Stimulated activated naive CD8-positive, alpha-beta T cell treated with anti-CD3 and anti-CD28 coated beads, Interleukin-15, Interleukin-2, amounts not matched to agents 100 ng/mL and 50 ng/mL, for 24 hours (primary cell): ENCODE measurements at regions not wholly inside any gene's neighbourhood (a gene's known extent, or its start where the extent isn't known, plus 50 kb on each side); places are given as distances from the start of the nearest gene placed in this dataset.
"Not testable (repeated sequence)": the region's sequence is repeated elsewhere in the genome, so short reads cannot be mapped to it uniquely, and the experiment has no call there.

ENCODE experiments used
- H3K27ac Mint-ChIP-seq: one replicate; pipeline ENCODE4 v1.8.0; 2021; ENCODE audit warnings: mild to moderate bottlenecking, mixed read lengths
- H3K27me3 Mint-ChIP-seq: one replicate; pipeline ENCODE4 v1.8.0; 2021; ENCODE audit warnings: mixed read lengths
- H3K36me3 Mint-ChIP-seq: one replicate; pipeline ENCODE4 v1.8.0; 2021; ENCODE audit warnings: low read depth, mixed read lengths
- H3K4me1 Mint-ChIP-seq: one replicate; pipeline ENCODE4 v1.8.0; 2021; ENCODE audit warnings: low read depth, mixed read lengths
- H3K4me3 Mint-ChIP-seq: one replicate; pipeline ENCODE4 v1.8.0; 2021; ENCODE audit warnings: mild to moderate bottlenecking, mixed read lengths
- H3K9me3 Mint-ChIP-seq: one replicate; pipeline ENCODE4 v1.8.0; 2021; ENCODE audit warnings: mixed read lengths

DNA sequence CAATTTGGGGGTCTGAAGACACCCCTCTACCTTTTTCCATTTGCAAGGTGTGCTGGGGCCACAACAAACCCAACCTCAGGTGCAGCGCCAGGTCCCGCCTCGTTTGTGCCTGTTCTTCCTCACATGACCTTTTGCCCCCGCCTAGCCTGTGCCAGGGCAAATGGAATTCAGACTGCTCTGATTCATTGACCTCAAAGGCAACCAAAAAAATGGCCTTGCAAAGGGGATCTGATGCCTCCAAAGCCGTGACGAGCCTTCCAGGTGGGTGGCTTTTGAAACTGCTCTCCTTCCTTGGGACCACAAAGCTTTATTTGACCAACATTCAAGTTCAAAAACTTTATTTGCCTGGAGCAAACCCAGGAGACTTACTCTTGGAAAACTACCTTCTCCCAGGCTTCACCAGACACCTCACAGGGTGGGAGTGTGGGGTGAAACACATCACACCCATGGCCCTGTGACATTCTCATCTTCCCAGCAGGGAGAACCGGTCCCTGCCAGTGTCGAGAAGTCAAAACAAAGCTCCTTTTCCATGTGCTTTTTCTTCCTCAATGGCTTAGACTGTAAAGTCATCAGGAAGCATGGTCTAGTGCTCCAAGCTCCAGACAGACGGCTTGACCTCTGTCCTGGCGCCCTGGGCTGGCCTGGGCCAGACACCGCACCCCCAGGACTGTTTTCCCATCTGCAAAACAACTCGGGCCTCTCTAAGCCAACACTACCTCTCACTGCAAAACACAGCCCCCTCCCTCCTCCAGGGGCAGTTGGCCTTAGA, 103.9 kb upstream of the HES1 start:
- peaks cover 3% of the 10 kb centered on the region for H3K27me3 Mint-ChIP-seq
- H3K27ac Mint-ChIP-seq = no peak overlapping the region
- no peaks in the 10 kb centered on the region for H3K9me3 Mint-ChIP-seq
- peaks cover 4% of the 10 kb centered on the region for H3K4me1 Mint-ChIP-seq
- no peak overlapping the region for H3K4me3 Mint-ChIP-seq
- no peaks in the 10 kb centered on the region for H3K36me3 Mint-ChIP-seq

DNA sequence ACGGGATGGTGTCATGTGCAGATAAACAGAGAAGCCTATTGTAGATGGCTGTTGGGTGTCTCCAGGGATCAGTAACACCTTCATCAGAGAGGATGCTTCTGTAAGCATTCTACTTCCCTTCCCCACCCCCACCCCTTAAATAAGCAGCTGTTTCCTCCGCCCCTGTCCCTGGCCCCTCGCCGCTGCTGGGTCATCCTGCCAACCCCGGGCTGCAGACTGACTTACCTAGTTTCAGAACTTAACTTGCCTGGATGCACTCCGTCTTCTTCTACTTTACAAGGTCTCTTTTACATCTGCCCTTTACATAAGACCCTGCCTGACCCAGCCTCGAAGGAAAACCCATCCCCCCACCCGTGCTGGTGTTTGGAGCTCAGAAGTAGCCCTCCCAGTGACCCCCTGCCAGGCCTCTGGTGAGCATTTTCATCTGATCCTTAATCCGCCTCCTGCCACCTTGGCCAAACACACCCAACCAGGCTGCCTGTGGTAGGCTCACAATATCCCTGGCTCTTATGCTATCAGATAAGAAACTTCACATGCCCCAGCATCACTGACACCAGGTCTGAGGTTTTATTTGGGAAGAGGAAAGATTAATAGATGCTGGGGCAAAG, 103.0 kb upstream of the HES1 start:
- H3K4me3 Mint-ChIP-seq = no peak overlapping the region

DNA sequence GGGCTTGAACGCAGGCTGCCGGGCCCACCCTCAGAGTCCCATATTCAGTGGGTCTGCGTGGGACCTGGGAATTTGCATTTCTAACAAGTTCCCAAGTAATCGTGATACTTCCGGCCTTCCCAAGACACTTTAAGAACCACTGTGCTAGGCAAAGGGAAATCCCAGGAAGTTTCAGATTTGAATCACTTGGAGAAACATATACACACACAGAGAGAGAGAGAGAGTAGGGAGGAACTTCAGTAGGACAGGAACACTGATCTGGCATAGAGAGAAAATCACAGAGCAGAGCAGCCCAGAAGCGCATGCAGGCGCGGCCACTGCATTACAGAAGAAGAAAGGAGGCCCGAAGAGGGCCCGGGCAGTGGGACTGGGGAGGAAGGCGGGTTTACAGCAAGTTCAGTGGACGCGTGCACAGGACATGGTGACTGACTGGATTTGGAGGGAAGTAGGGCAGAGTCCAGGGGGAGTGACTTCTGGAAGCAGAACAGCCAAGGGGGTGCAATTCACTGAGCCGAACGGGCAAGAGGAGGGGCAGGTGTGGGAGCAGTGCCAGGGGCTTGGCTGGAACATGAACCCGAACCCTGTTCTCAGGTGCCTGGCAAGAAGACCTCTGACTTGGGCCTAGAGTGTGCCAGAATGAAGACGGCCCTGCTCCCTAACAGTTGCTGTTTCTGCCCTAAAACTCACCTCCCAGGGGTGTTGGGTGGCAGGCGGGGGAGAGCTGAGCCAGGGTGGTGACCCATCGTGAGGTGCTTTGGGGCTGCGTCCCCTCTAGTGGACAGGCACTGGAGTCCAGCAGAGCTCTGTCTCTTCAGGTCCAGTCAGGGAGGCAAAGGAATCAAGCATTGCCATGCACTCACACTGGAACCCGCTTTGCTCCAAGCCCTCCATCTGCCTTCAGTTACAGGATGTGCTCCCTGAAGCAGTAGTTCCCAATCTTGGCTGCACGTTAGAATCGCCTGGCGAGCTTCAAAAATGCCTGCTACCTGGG, 101.3 kb upstream of the HES1 start:
- H3K4me1 Mint-ChIP-seq = peaks cover 4% of the 10 kb centered on the region
- H3K4me3 Mint-ChIP-seq = no peak overlapping the region
- no peaks in the 10 kb centered on the region for H3K27me3 Mint-ChIP-seq
- H3K36me3 Mint-ChIP-seq = no peaks in the 10 kb centered on the region
- no peak overlapping the region for H3K27ac Mint-ChIP-seq
- no peaks in the 10 kb centered on the region for H3K9me3 Mint-ChIP-seq

More for the DNA sequence above, 103.0 kb upstream of the HES1 start:
- no peaks in the 10 kb centered on the region for H3K27me3 Mint-ChIP-seq
- H3K9me3 Mint-ChIP-seq = no peaks in the 10 kb centered on the region
- H3K4me1 Mint-ChIP-seq = peaks cover 4% of the 10 kb centered on the region
- no peaks in the 10 kb centered on the region for H3K36me3 Mint-ChIP-seq
- no peak overlapping the region for H3K27ac Mint-ChIP-seq

DNA sequence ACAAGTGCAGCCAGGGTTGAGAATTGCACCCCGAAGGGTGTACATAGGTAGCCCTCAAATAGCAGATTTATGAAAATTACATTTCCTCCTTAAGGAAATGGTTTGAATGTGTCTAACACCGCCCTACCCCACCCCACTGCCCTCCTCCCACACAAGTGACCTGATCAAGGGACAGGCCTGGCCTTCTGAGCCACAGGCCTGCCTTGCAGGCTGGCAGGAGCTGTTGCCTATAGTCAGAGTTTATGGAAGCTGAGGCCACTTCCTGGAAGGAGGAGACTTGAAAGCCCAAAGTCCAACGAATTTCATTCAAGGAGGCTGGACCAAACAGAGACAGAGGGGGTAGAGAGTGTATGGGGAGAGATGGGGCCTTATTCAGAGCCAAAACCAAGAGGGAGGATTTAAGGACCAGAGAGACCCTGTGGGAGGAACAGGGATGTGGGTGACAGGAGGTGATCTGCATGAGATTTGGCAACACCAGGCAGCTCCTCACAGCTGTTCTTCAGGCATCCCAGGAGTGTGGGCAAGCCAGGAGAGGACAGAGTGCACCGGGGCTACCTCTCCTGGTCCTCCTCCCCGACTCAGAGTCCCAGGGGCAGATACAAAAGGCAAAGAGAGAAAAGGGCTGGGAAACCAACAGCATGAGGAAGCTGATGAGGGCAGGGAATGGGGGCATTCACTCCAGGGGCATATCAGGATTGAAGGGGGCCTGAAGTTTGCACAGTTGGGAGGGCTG, 100.4 kb upstream of the HES1 start:
- H3K36me3 Mint-ChIP-seq = no peaks in the 10 kb centered on the region
- peaks cover 4% of the 10 kb centered on the region for H3K4me1 Mint-ChIP-seq
- H3K27ac Mint-ChIP-seq = no peak overlapping the region
- H3K9me3 Mint-ChIP-seq = no peaks in the 10 kb centered on the region
- H3K27me3 Mint-ChIP-seq = no peaks in the 10 kb centered on the region
- no peak overlapping the region for H3K4me3 Mint-ChIP-seq

DNA sequence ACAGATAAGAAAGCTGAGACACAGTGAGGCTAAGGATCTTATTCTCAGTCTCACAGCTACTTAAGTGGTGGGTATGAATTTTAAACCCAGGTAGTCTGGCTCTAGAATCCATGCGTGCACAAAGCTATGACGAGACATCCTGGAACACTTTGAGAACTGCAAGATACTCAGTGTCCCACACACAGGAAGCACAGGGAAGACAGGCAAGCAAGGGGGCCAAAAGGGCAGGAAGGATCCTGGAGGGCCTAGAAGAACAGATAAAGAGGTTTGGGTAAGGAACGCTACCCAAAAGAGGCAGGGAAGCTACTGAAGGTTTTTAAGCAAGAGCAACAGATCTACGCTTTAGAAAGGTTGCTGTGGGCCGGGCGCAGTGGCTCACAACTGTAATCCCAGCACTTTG, 99.1 kb upstream of the HES1 start:
- Mint-ChIP-seq H3K4me3 (no peak overlapping the region), H3K36me3 (no peaks in the 10 kb centered on the region), H3K4me1 (peaks cover 4% of the 10 kb centered on the region), H3K27ac (no peak overlapping the region), H3K27me3 (peaks cover 4% of the 10 kb centered on the region), H3K9me3 (no peaks in the 10 kb centered on the region)

DNA sequence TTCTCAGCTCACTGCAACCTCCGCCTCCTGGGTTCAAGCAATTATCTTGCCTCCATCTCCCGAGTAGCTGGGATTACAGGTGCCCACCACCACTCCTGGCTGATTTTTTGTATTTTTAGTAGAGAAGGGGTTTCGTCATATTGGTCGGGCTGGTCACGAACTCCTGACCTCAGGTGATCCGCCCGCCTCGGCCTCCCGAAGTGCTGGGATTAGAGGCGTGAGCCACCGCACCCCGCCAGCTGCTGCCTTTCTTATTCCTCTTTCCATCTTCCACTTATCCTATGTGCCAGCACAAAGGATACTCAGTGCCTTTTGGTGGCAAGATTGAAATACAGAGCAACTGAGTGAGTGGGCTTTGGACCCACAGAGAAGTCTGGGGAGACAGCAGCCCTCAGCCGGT, 97.6 kb upstream of the HES1 start:
- not testable (repeated sequence) for H3K36me3 Mint-ChIP-seq, H3K4me3 Mint-ChIP-seq, H3K9me3 Mint-ChIP-seq, H3K27me3 Mint-ChIP-seq, H3K27ac Mint-ChIP-seq, H3K4me1 Mint-ChIP-seq

DNA sequence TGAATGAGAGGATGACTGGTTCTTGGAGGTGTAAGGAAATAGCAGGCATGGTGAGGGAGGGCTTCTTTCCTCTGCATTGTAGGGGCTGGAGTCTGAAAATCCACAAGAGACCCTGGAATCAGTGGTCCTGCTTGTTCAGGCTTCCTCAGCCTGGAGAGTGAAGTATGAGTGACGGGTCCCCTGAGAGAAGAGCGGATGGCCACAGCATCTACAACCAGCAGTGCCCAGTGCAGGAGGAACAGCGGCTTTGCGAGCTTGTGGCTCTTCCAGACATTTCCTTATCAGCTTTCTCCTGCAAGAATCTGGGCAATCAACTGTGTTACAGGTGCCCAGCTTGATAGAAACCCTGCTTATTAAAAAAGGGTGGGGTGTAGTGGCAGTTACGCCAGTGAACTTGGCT, 97.0 kb upstream of the HES1 start:
- H3K27me3 Mint-ChIP-seq = peaks cover 4% of the 10 kb centered on the region
- H3K9me3 Mint-ChIP-seq = no peaks in the 10 kb centered on the region
- H3K27ac Mint-ChIP-seq = no peak overlapping the region
- H3K36me3 Mint-ChIP-seq = no peaks in the 10 kb centered on the region
- H3K4me3 Mint-ChIP-seq = no peak overlapping the region
- no peaks in the 10 kb centered on the region for H3K4me1 Mint-ChIP-seq

DNA sequence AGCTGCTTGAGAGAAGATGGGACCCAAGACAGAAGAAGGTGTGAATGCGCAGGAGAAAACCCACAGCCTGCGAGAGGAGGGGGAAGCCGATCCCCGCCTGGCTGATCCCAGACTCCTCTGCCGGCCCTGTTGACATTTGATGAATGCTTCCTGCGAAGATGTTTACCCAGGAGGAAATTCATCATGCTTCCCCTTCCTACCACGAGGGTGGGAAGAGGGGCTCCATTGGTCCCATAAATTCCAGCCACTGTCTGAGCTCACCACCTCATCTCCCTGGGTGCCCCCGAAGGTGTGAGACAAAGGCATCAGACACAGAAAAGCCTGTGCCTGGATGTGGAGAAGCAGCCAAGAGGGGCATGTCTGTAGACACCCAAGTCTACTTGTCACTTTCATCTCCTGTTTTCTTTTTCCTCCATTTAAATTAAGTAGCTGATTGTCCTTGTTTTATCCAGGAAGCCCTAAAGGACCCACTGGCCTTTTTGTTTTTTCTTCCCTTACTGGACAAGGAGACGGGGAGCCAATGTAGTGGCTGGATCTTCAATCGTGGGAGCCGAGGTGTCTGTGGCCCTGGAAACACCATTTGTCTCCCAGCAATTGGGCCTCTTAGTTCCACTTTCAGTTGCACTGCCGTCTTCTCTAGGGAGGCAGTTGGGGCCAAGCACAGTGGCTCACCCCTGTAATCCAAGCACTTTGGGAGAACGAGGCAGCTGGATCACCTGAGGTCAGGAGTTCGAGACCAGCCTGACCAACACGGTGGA, 95.3 kb upstream of the HES1 start:
- Mint-ChIP-seq H3K9me3 (no peaks in the 10 kb centered on the region), H3K4me1 (no peaks in the 10 kb centered on the region), H3K36me3 (no peaks in the 10 kb centered on the region), H3K4me3 (no peak overlapping the region), H3K27ac (no peak overlapping the region), H3K27me3 (peaks cover 4% of the 10 kb centered on the region)

DNA sequence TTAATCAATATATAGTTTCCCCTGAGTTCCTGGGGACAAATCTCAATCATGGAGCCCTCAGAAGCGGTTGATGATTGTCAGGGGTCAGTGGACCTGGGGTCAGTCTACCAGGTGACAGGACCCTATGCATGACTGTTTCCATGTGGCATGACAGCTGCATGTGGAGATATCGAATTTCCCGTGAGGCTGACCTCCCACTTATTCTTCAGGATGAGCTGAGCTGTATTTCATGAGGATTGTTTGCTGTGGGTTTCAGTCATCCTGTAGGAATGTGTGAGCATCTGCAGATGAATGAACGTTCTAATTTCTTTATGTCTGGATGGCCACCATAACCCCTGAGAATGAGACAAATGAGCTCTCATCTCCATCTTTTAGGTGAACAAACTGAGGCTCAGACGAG, 93.0 kb upstream of the HES1 start:
- no peaks in the 10 kb centered on the region for H3K4me1 Mint-ChIP-seq
- H3K4me3 Mint-ChIP-seq = no peak overlapping the region
- H3K36me3 Mint-ChIP-seq = no peaks in the 10 kb centered on the region
- H3K27me3 Mint-ChIP-seq = peaks cover 4% of the 10 kb centered on the region
- no peaks in the 10 kb centered on the region for H3K9me3 Mint-ChIP-seq
- H3K27ac Mint-ChIP-seq = no peak overlapping the region

DNA sequence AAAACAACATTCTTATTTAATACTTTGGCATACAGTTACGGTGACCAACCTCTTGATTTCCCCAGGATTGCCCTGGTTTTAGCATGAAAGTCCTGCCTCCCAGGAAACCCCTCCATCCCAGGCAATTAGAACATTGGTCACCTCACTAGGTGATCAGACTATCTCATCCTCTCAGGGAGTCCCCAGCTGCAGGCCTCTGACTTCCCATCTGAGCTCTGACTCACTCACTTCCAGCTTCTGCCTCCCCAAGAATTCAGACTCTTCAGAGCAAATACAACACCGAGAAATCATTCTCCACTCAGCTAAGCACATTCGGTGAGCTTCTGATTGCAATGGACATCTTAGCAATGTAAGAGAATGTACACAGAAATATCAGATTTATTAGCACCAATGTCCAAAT, 92.4 kb upstream of the HES1 start:
- no peaks in the 10 kb centered on the region for H3K4me1 Mint-ChIP-seq
- H3K36me3 Mint-ChIP-seq = no peaks in the 10 kb centered on the region
- H3K27ac Mint-ChIP-seq = no peak overlapping the region
- H3K9me3 Mint-ChIP-seq = no peaks in the 10 kb centered on the region
- H3K4me3 Mint-ChIP-seq = no peak overlapping the region
- H3K27me3 Mint-ChIP-seq = peaks cover 4% of the 10 kb centered on the region

DNA sequence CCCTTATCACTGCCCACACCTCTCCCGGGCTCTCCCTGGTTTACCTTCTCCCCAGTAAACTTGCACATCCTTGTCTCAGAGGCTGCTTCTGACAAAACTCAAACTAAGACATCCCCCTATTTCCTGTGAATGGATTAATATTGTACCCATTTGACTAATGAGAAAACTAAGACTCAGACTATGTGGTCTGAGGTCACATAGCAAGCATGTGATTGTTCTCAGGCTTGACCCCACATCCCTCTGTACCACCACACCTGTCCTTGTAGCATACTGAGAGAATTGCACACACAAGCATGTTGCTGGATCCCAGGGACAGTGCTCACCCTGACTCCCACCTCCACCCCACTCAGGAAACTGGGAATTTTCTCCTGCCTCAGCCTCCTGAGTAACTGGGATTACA, 90.7 kb upstream of the HES1 start:
- Mint-ChIP-seq H3K4me1 (no peaks in the 10 kb centered on the region), H3K4me3 (no peak overlapping the region), H3K27ac (no peak overlapping the region), H3K36me3 (peaks cover 2% of the 10 kb centered on the region), H3K9me3 (peaks cover 3% of the 10 kb centered on the region), H3K27me3 (peaks cover 7% of the 10 kb centered on the region)

DNA sequence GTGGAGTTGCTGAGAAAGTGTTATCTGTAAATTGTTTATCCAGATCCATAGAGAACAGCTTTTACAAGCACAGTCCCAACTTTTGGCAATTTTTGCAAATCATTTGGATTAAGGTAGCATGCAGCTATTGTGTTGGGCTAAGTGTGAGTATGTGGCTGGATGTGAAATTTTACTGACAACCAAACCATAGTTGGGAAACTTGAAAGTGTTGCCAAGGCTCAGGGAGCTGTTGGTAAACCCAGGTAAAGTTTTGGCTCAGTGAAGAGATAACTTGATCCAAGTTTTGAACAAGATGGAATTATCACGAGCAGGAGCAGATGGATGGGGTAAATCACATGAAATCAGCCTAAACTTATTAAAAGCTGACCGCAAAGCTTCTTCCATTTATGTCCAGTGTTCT, 90.0 kb upstream of the HES1 start:
- Mint-ChIP-seq H3K36me3 (peaks cover 5% of the 10 kb centered on the region), H3K27ac (no peak overlapping the region), H3K27me3 (peaks cover 4% of the 10 kb centered on the region), H3K4me3 (no peak overlapping the region), H3K4me1 (no peaks in the 10 kb centered on the region), H3K9me3 (peaks cover 8% of the 10 kb centered on the region)

DNA sequence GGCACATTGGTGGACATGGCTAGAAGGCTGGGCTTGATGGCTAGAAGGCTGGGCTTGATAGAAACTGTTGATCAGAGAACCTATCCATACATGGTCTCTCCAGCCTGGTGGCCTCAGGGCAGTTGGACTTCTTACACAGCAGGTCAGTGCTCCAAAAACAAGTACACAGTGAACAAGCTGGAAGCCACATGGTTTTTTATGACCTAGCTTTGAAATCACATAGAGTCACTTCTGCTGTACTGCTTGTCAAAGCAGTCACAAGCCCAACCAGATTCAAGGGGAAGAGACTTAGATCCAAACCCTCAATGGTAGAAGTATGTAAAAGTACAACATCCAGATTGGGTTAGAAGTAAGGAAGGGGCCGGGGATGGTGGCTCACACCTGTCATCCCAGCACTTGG, 89.4 kb upstream of the HES1 start:
- Mint-ChIP-seq H3K4me1 (no peaks in the 10 kb centered on the region), H3K27ac (no peak overlapping the region), H3K36me3 (peaks cover 5% of the 10 kb centered on the region), H3K4me3 (no peak overlapping the region), H3K9me3 (peaks cover 8% of the 10 kb centered on the region), H3K27me3 (peaks cover 4% of the 10 kb centered on the region)

DNA sequence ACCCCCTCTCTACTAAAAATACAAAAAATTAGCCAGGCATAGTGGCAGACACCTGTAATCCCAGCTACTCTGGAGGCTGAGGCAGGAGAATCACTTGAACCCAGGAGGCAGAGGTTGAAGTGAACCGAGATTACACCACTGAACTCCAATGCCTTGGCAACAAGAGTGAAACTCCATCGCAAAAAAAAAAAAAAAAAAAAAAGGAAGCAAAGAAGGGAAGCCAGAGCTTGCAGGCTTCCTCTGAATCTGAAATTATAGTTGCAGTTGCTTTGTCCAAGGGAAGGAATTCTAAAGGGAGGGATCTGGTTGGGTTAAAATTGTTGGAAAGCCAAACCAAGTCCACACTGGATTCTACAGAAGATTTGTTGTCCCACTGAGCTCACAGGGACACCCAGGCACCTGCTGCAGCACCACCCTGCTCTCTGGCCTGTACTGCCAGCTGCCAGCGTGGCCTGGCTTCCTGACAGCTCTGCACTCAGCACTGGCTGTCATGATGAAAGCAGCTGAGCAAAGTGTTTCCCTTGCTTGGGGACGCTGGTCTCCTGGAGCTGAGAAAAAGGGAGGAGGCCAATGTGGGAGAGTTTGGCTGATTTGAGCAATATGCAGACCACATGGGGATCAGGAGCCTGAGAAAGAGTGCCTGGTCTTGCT, 88.8 kb upstream of the HES1 start:
- Mint-ChIP-seq H3K9me3 (peaks cover 12% of the 10 kb centered on the region), H3K4me3 (no peak overlapping the region), H3K27ac (no peak overlapping the region), H3K36me3 (peaks cover 10% of the 10 kb centered on the region), H3K27me3 (peaks cover 9% of the 10 kb centered on the region), H3K4me1 (no peaks in the 10 kb centered on the region)
